ENCODE measurements at regions not wholly inside any gene's neighbourhood (a gene's known extent, or its start where the extent isn't known, plus 50 kb on each side); places are given as distances from the start of the nearest gene placed in this dataset.

GRCh38 chr6:130298258-130298657 lies 67.6 kb upstream of the TMEM200A start:
- Histone ChIP-seq H3K36me3 (ENCODE audit: control insufficient read depth, insufficient read depth, low read length) (no peaks in the 10 kb centered on the region), H3K4me3 (ENCODE audit: low read depth, low read length) (no peak overlapping the region), H3K27me3 (ENCODE audit: control insufficient read depth, insufficient read depth, low read length) (no peaks in the 10 kb centered on the region)
- TF ChIP-seq CTCF (IDR thresholded peaks at IDR 0.05; ENCODE audit: insufficient read depth, low read length, severe bottlenecking), result no peak
- FAIRE-seq (no peak), DNase-seq (ENCODE audit: low read depth) (no peak)

GRCh38 chr6:130296854-130297253 lies 69.0 kb upstream of the TMEM200A start:
- FAIRE-seq, result no peak
- TF ChIP-seq CTCF (IDR thresholded peaks at IDR 0.05; ENCODE audit: insufficient read depth, low read length, severe bottlenecking), result no peak
- Histone ChIP-seq H3K36me3 (ENCODE audit: control insufficient read depth, insufficient read depth, low read length) (no peaks in the 10 kb centered on the region), H3K4me3 (ENCODE audit: low read depth, low read length) (no peak overlapping the region), H3K27me3 (ENCODE audit: control insufficient read depth, insufficient read depth, low read length) (no peaks in the 10 kb centered on the region)
- no peak for DNase-seq (ENCODE audit: low read depth)

- FAIRE-seq (no peak), DNase-seq (ENCODE audit: low read depth) (peak; percentile 57)
- no peak overlapping the region for H3K4me3 ChIP-seq (ENCODE audit: low read depth, low read length)
- TF ChIP-seq CTCF (IDR thresholded peaks at IDR 0.05; ENCODE audit: insufficient read depth, low read length, severe bottlenecking), result peak; percentile 71
- no peaks in the 10 kb centered on the region for H3K27me3 ChIP-seq (ENCODE audit: control insufficient read depth, insufficient read depth, low read length)
- no peaks in the 10 kb centered on the region for H3K36me3 ChIP-seq (ENCODE audit: control insufficient read depth, insufficient read depth, low read length)
These were observed 71.0 kb upstream of the SAMD3 start for GRCh38 chr6:130293800-130294199.

GRCh38 chr6:130288065-130288464 lies 65.3 kb upstream of the SAMD3 start:
- no peak for DNase-seq (ENCODE audit: low read depth)
- Histone ChIP-seq H3K27me3 (ENCODE audit: control insufficient read depth, insufficient read depth, low read length) (no peaks in the 10 kb centered on the region), H3K4me3 (ENCODE audit: low read depth, low read length) (no peak overlapping the region), H3K36me3 (ENCODE audit: control insufficient read depth, insufficient read depth, low read length) (no peaks in the 10 kb centered on the region)
- TF ChIP-seq CTCF (IDR thresholded peaks at IDR 0.05; ENCODE audit: insufficient read depth, low read length, severe bottlenecking), result no peak
- FAIRE-seq, result no peak

GRCh38 chr6:130282234-130282995 lies 59.7 kb upstream of the SAMD3 start:
- FAIRE-seq (no peak), DNase-seq (ENCODE audit: low read depth) (peak; percentile 49)
- no peak overlapping the region for H3K4me3 ChIP-seq (ENCODE audit: low read depth, low read length)
- TF ChIP-seq CTCF (IDR thresholded peaks at IDR 0.05; ENCODE audit: insufficient read depth, low read length, severe bottlenecking), result peak; percentile 60
- no peaks in the 10 kb centered on the region for H3K27me3 ChIP-seq (ENCODE audit: control insufficient read depth, insufficient read depth, low read length)
- no peaks in the 10 kb centered on the region for H3K36me3 ChIP-seq (ENCODE audit: control insufficient read depth, insufficient read depth, low read length)

- no peak for FAIRE-seq
These were observed 53.8 kb upstream of the SAMD3 start for GRCh38 chr6:130276507-130276906.

More at GRCh38 chr6:130276507-130276906, 53.8 kb upstream of the SAMD3 start:
- no peak for TF ChIP-seq CTCF (IDR thresholded peaks at IDR 0.05; ENCODE audit: insufficient read depth, low read length, severe bottlenecking)
- Histone ChIP-seq H3K4me3 (ENCODE audit: low read depth, low read length) (no peak overlapping the region), H3K27me3 (ENCODE audit: control insufficient read depth, insufficient read depth, low read length) (no peaks in the 10 kb centered on the region), H3K36me3 (ENCODE audit: control insufficient read depth, insufficient read depth, low read length) (no peaks in the 10 kb centered on the region)
- DNase-seq (ENCODE audit: low read depth), result no peak
